ENCODE measurements at regions not wholly inside any gene's neighbourhood (a gene's known extent, or its start where the extent isn't known, plus 50 kb on each side); places are given as distances from the start of the nearest gene placed in this dataset.

- no peak overlapping the region for H3K4me3 ChIP-seq (ENCODE audit: low read depth, low read length)
- TF ChIP-seq CTCF (IDR thresholded peaks at IDR 0.05; ENCODE audit: insufficient read depth, low read depth, low read length, missing control alignments), result no peak
- DNase-seq (ENCODE audit: low read depth), result no peak
Observed at GRCh38 chr19:5230730-5231555, 109.7 kb downstream of the PTPRS start.

GRCh38 chr19:5229778-5230335 is 110.8 kb downstream of the PTPRS start:
- no peak overlapping the region for H3K4me3 ChIP-seq (ENCODE audit: low read depth, low read length)
- DNase-seq (ENCODE audit: low read depth), result no peak
- no peak for TF ChIP-seq CTCF (IDR thresholded peaks at IDR 0.05; ENCODE audit: insufficient read depth, low read depth, low read length, missing control alignments)

GRCh38 chr19:5228932-5229777 is 111.5 kb downstream of the PTPRS start:
- DNase-seq (ENCODE audit: low read depth), result no peak
- no peak for TF ChIP-seq CTCF (IDR thresholded peaks at IDR 0.05; ENCODE audit: insufficient read depth, low read depth, low read length, missing control alignments)
- H3K4me3 ChIP-seq (ENCODE audit: low read depth, low read length), result no peak overlapping the region

GRCh38 chr19:5228490-5228889 is 112.1 kb downstream of the PTPRS start:
- no peak overlapping the region for H3K4me3 ChIP-seq (ENCODE audit: low read depth, low read length)
- DNase-seq (ENCODE audit: low read depth), result no peak
- TF ChIP-seq CTCF (IDR thresholded peaks at IDR 0.05; ENCODE audit: insufficient read depth, low read depth, low read length, missing control alignments), result no peak

GRCh38 chr19:5225486-5226345 is 114.9 kb downstream of the PTPRS start:
- DNase-seq (ENCODE audit: low read depth), result no peak
- no peak overlapping the region for H3K4me3 ChIP-seq (ENCODE audit: low read depth, low read length)
- TF ChIP-seq CTCF (IDR thresholded peaks at IDR 0.05; ENCODE audit: insufficient read depth, low read depth, low read length, missing control alignments), result peak; percentile 54

GRCh38 chr19:5224480-5224879 is 116.1 kb downstream of the PTPRS start:
- no peak for DNase-seq (ENCODE audit: low read depth)
- H3K4me3 ChIP-seq (ENCODE audit: low read depth, low read length), result no peak overlapping the region
- no peak for TF ChIP-seq CTCF (IDR thresholded peaks at IDR 0.05; ENCODE audit: insufficient read depth, low read depth, low read length, missing control alignments)
